Stomach (tissue), 8 donors: ENCODE measurements at regions not wholly inside any gene's neighbourhood (a gene's known extent, or its start where the extent isn't known, plus 50 kb on each side); places are given as distances from the start of the nearest gene placed in this dataset.

Source experiments
- DNase-seq, 2 donors: peaks; one replicate each; pipeline versions ENCODE4 v3.0.0 to v3.0.0-alpha.2; 2013 to 2019
- H3K27ac ChIP-seq, 5 donors: fragments of 200-600 bp in 4 of 5; sonication (generic) in 4 of 5; one replicate each; pipeline ENCODE4 v1.5.1; 2013 to 2019; ENCODE audit warnings: mild to moderate bottlenecking in 1 of 5, moderate library complexity in 1 of 5
- H3K27me3 ChIP-seq, 3 donors: fragments of 200-600 bp; sonication (generic); one replicate each; pipeline ENCODE4 v1.5.1; 2017 to 2019; ENCODE audit warnings: mixed run types in 1 of 3
- H3K36me3 ChIP-seq, 4 donors: fragments of 200-600 bp; sonication (generic); 1 replicate in 3 of 4; 2 replicates in 1 of 4; pipeline ENCODE4 v1.5.1; 2016 to 2019
- H3K4me1 ChIP-seq, 4 donors: fragments of 200-600 bp; sonication (generic); one replicate each; pipeline ENCODE4 v1.5.1; 2016 to 2019
- H3K4me3 ChIP-seq, 4 donors: fragments of 200-600 bp; sonication (generic) in 3 of 4; one replicate each; pipeline ENCODE4 v1.5.1; 2016 to 2019; ENCODE audit warnings: mild to moderate bottlenecking in 1 of 4
- H3K9me3 ChIP-seq, 4 donors: fragments of 200-600 bp; sonication (generic); one replicate each; pipeline ENCODE4 v1.5.1; 2016 to 2019
- EP300 ChIP-seq: sonication (generic); formaldehyde crosslinking; IDR thresholded peaks from one replicate; pipeline ENCODE4 v1.6.1; 2017; ENCODE audit warnings: antibody characterized with exemption
- POLR2A ChIP-seq, 4 donors: fragments of 450-650 bp; IDR thresholded peaks; one replicate each; pipeline ENCODE4 v1.6.1; 2016; ENCODE audit warnings: antibody characterized with exemption in 4 of 4, control low read depth in 2 of 4, mild to moderate bottlenecking in 1 of 4, moderate library complexity in 1 of 4
- POLR2AphosphoS5 ChIP-seq, 3 donors: sonication (generic); formaldehyde crosslinking; IDR thresholded peaks; one replicate each; pipeline ENCODE4 v1.6.1; 2016; ENCODE audit warnings: antibody characterized with exemption in 3 of 3
- WGBS, 5 donors: extraction: QIAGEN DNeasy Blood & Tissue Kit in 3 of 5; methylation state at CpG; one replicate each; pipeline versions ENCODE4 v1.1.5 to v1.1.7; 2013 to 2018; 5-methylcytosine and 5-hydroxymethylcytosine counted together
- intact Hi-C: fragments of 100-400 bp; cut with DNase I; formaldehyde crosslinking; loops from one replicate; pipeline ENCODE4 v1.15.1; 2023; ENCODE audit warnings: low total_unique reads
- TF ChIP-seq, protein P1 (sequence below), 7 experiments: fragments of 450-650 bp in 4 of 7; fragments of 200-600 bp in 3 of 7; sonication (generic) in 3 of 7; IDR thresholded peaks; one replicate each; pipeline ENCODE4 v1.5.1; 2016 to 2019; ENCODE audit warnings: antibody characterized with exemption in 7 of 7, control low read depth in 2 of 7, mild to moderate bottlenecking in 1 of 7
- donor health status: healthy with polysubstance abuse.
- donor health status: Bipolar disorder and iron deficiency.
- donor health status: healthy.

DNA sequence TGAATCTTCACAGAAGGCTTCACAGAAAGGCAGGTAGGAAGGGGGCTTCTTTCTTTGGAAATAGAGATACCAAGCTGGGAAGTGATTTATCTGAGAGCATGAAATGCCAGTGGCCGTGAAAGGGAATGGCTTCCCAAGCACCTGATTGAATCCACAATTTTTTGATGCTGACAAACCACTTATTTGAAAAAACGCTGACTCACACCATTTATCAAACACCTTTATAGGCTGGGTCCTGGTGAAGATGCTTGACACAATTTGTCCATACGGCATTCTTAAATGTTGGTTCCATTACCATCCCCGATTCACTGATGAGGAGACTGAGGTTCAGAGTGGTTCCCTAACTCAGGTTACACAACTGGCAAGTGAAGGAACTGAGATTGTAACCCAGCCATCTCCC is 64.1 kb upstream of the POMGNT2 start:
- Histone ChIP-seq H3K36me3 (no peaks in the 10 kb centered on the region), H3K27me3 (no peaks in the 10 kb centered on the region), H3K4me3 (no peak overlapping the region), H3K4me1 (no peaks in the 10 kb centered on the region), H3K9me3 (peaks cover 0 to 29% (median 16%) of the 10 kb centered on the region in 4 donors), H3K27ac (no peak overlapping the region)
- intact Hi-C loops, result no loop called here
- WGBS, 5 donors, result 85 to 93% (median 87%) methylated on average over 4 of the region's 4 CpGs
- TF ChIP-seq POLR2AphosphoS5 (IDR thresholded peaks at IDR 0.05) (no peak), EP300 (no peak), POLR2A (IDR thresholded peaks at IDR 0.05) (no peak)
- TF ChIP-seq, protein P1, sequence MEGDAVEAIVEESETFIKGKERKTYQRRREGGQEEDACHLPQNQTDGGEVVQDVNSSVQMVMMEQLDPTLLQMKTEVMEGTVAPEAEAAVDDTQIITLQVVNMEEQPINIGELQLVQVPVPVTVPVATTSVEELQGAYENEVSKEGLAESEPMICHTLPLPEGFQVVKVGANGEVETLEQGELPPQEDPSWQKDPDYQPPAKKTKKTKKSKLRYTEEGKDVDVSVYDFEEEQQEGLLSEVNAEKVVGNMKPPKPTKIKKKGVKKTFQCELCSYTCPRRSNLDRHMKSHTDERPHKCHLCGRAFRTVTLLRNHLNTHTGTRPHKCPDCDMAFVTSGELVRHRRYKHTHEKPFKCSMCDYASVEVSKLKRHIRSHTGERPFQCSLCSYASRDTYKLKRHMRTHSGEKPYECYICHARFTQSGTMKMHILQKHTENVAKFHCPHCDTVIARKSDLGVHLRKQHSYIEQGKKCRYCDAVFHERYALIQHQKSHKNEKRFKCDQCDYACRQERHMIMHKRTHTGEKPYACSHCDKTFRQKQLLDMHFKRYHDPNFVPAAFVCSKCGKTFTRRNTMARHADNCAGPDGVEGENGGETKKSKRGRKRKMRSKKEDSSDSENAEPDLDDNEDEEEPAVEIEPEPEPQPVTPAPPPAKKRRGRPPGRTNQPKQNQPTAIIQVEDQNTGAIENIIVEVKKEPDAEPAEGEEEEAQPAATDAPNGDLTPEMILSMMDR (IDR thresholded peaks at IDR 0.05), result no peak
- no peak for DNase-seq

DNA sequence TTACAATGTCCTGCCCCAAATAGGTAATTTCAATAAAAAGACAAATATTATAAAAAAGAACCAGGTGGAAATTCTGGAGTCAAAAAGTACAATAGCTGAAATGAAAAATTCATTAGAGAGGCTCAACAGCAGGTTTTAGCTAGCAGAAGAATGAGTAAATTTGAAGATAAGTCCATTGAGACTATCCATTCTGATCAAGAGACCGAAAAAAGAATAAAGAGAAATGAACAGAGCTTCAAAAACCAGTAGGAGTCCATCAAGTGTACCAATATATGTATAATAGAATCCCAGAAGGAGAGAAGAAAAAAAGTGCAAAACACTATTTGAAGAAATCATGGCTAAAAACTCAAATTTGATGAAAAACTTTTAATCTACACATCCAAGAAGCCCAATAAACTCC is 60.5 kb upstream of the POMGNT2 start:
- H3K27me3 ChIP-seq, result no peaks in the 10 kb centered on the region
- H3K4me3 ChIP-seq, result no peak overlapping the region
- no peak overlapping the region for H3K27ac ChIP-seq
- TF ChIP-seq EP300 (no peak), POLR2AphosphoS5 (IDR thresholded peaks at IDR 0.05) (no peak), POLR2A (IDR thresholded peaks at IDR 0.05) (no peak)
- TF ChIP-seq, protein P1 (IDR thresholded peaks at IDR 0.05), result no peak
- no peak for DNase-seq
- H3K9me3 ChIP-seq, result peaks cover 0 to 17% (median 11%) of the 10 kb centered on the region in 4 donors
- 47 to 64% (median 48%) methylated on average over 1 of the region's 1 CpG for WGBS, 5 donors
- intact Hi-C loops, result no loop called here
- H3K4me1 ChIP-seq, result peaks cover 0 to 12% (median 5%) of the 10 kb centered on the region in 4 donors
- H3K36me3 ChIP-seq, result no peaks in the 10 kb centered on the region

DNA sequence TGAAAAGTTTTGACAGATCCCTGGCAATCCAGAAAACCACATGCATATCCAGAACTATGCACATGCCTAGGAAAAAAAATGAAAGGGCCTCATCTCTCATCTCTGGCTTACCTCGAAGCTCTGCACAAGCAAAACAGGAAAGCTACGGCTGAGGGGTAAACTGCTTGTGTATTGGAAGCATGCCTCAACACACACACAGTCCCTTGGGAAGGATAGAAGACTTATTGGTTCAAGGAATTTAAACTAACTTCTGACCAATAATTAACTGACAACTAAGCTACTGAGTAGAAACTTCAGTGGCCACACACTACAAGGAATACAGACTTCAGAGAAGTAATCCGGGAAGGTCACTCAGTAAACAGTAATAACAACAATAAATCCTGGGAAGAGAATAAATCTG is 59.9 kb upstream of the POMGNT2 start:
- DNase-seq, result no peak
- H3K27ac ChIP-seq, result no peak overlapping the region
- peaks cover 0 to 17% (median 11%) of the 10 kb centered on the region in 4 donors for H3K9me3 ChIP-seq
- TF ChIP-seq POLR2A (IDR thresholded peaks at IDR 0.05) (no peak), POLR2AphosphoS5 (IDR thresholded peaks at IDR 0.05) (no peak)
- peaks cover 0 to 12% (median 5%) of the 10 kb centered on the region in 4 donors for H3K4me1 ChIP-seq
- no peaks in the 10 kb centered on the region for H3K27me3 ChIP-seq
- 80 to 91% (median 87%) methylated on average over 3 of the region's 3 CpGs for WGBS, 5 donors
- no peak overlapping the region for H3K4me3 ChIP-seq
- intact Hi-C loops, result no loop called here
- H3K36me3 ChIP-seq, result no peaks in the 10 kb centered on the region

DNA sequence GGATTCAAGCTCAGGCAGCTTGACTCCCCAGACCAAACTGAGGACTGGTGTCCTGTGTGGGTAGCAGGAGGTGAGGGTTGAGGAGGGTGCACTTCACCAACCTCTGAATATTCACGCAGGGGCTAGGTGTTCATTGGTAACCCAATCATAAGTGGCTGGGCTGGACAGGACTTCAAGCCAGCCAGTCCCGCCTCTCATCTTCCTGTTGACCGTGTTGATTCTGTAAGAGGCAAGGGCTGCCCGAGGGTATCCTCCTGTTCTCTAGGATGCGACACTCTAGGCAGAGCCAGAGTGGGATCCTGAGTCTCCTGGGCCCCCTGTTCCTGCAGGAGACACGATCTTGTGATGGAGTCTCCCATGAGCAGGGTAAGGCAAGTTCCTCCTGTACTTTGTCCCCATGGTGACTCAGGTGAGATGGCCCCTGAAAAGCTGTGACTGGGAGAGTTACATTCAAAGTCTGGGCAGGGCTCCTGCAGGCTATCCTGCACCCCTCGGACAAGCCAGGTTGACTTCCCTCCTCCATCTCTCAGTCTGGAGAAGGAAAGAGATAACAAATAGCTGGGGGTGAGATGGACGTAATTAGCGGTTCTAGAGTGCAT is 58.1 kb upstream of the POMGNT2 start:
- Histone ChIP-seq H3K4me3 (no peak overlapping the region), H3K27me3 (no peaks in the 10 kb centered on the region), H3K4me1 (peaks cover 0 to 12% (median 5%) of the 10 kb centered on the region in 4 donors), H3K36me3 (no peaks in the 10 kb centered on the region), H3K27ac (no peak overlapping the region), H3K9me3 (peaks cover 0 to 17% (median 11%) of the 10 kb centered on the region in 4 donors)
- WGBS, 5 donors, result 68 to 72% (median 71%) methylated on average over 7 to 9 of the region's 9 CpGs
- intact Hi-C loops, result no loop called here
- DNase-seq, result no peak
- TF ChIP-seq EP300, result no peak
- TF ChIP-seq POLR2A (IDR thresholded peaks at IDR 0.05), result no peak
- no peak for TF ChIP-seq POLR2AphosphoS5 (IDR thresholded peaks at IDR 0.05)

DNA sequence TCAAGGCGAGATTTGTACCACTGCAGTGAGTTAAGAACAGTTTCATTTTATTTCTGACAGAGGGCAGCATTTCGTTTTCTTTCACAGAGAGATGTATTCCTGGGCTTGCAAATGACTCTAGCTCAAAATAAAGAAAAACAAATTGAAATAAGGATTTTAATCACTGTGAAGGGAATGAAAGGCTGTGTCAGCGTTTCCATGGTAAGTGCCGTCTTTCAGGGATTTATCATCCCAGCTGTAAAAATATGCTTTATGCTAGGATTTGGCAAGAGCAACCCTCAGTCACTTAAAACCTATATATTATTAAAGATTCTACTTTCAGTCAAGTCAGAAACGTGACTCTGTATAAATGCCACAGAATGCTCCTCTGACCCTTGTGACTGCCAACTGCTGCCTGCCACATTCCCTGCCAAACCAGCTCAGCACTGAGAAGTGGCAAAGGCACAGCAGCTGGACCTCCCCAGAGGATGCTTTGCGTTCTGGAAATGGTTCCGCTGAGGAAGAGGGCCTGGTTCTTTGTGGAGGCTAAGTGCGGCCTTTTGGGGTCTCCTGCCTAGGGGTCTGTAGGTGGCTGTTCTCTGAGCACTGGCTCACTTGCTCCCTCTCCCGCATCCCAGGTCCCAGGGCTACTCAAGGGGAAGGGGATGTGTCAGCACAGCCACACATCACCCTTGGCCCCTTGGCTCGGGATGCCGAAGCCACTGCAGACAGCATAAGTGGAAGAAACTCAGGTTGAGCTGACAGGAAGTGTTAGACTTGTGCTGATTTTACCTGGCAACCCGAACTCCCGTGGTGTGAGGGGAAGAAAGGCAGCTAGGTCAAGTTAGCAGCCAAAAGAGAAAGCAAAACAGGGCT is 56.6 kb upstream of the POMGNT2 start:
- 40 to 50% (median 46%) methylated on average over 12 to 13 of the region's 13 CpGs for WGBS, 5 donors
- H3K9me3 ChIP-seq, result peaks cover 0 to 17% (median 11%) of the 10 kb centered on the region in 4 donors
- intact Hi-C loops, result no loop called here
- TF ChIP-seq EP300 (no peak), POLR2AphosphoS5 (IDR thresholded peaks at IDR 0.05) (no peak), POLR2A (IDR thresholded peaks at IDR 0.05) (no peak)
- TF ChIP-seq, protein P1 (IDR thresholded peaks at IDR 0.05), result peak in 3 of 7 experiments; percentile 13 to 40 (median 38)
- no peak overlapping the region for H3K4me3 ChIP-seq
- peak in 1 of 2 donors; percentile 79 for DNase-seq
- H3K27me3 ChIP-seq, result no peaks in the 10 kb centered on the region
- H3K4me1 ChIP-seq, result peaks cover 0 to 12% (median 5%) of the 10 kb centered on the region in 4 donors
- peak overlapping the region; percentile 7 to 34 (median 29) for H3K27ac ChIP-seq
- no peaks in the 10 kb centered on the region for H3K36me3 ChIP-seq
